Hepatocyte (in vitro differentiated cells): ENCODE measurements at regions not wholly inside any gene's neighbourhood (a gene's known extent, or its start where the extent isn't known, plus 50 kb on each side); places are given as distances from the start of the nearest gene placed in this dataset.

ENCODE experiments used
- DNase-seq: peaks from one replicate; pipeline ENCODE4 v3.0.0-alpha.2; 2016; ENCODE audit warnings: low spot score
- H2AFZ ChIP-seq: fragments of 200-600 bp; sonication (generic); 2 replicates; pipeline ENCODE4 v1.6.0; 2016; ENCODE audit warnings: antibody characterized with exemption, mild to moderate bottlenecking
- H3K27ac ChIP-seq: fragments of 200-600 bp; sonication (generic); 2 replicates; pipeline ENCODE4 v1.5.1; 2016; ENCODE audit warnings: mild to moderate bottlenecking
- H3K27me3 ChIP-seq: fragments of 200-600 bp; sonication (generic); 2 replicates; pipeline ENCODE4 v1.6.1; 2016
- H3K36me3 ChIP-seq: fragments of 200-600 bp; sonication (generic); replicated peaks from 2 replicates; pipeline ENCODE4 v1.5.1; 2016; ENCODE audit warnings: low read depth; ENCODE audit not compliant: insufficient read depth
- H3K4me1 ChIP-seq: fragments of 200-600 bp; sonication (generic); 2 replicates; pipeline ENCODE4 v1.5.1; 2016; ENCODE audit warnings: mild to moderate bottlenecking, moderate library complexity; ENCODE audit not compliant: insufficient read depth
- H3K4me2 ChIP-seq: fragments of 200-600 bp; sonication (generic); 2 replicates; pipeline ENCODE4 v1.6.0; 2016
- H3K4me3 ChIP-seq: fragments of 200-600 bp; sonication (generic); 2 replicates; pipeline ENCODE4 v1.5.1; 2016; ENCODE audit warnings: mild to moderate bottlenecking
- H3K79me2 ChIP-seq: fragments of 200-600 bp; sonication (generic); 2 replicates; pipeline ENCODE4 v1.6.0; 2017; ENCODE audit warnings: mild to moderate bottlenecking
- H3K9me2 ChIP-seq: fragments of 200-600 bp; sonication (generic); replicated peaks from 2 replicates; pipeline ENCODE4 v1.6.0; 2017; ENCODE audit warnings: mild to moderate bottlenecking; ENCODE audit not compliant: insufficient read depth
- H3K9me3 ChIP-seq: fragments of 200-600 bp; sonication (generic); 2 replicates; pipeline ENCODE4 v1.5.1; 2016; ENCODE audit warnings: low read depth, mild to moderate bottlenecking
- H4K20me1 ChIP-seq: fragments of 200-600 bp; sonication (generic); 2 replicates; pipeline ENCODE4 v1.6.0; 2016; ENCODE audit warnings: mild to moderate bottlenecking; ENCODE audit not compliant: insufficient read depth, poor library complexity, severe bottlenecking
- CTCF ChIP-seq: fragments of 200-600 bp; sonication (generic); IDR thresholded peaks from 2 replicates; pipeline ENCODE4 v1.5.1; 2016; ENCODE audit warnings: antibody characterized with exemption, mild to moderate bottlenecking; ENCODE audit not compliant: poor library complexity
- EZH2 ChIP-seq: fragments of 200-600 bp; sonication (generic); IDR thresholded peaks from 2 replicates; pipeline ENCODE4 v1.6.1; 2016; ENCODE audit warnings: antibody characterized with exemption, mild to moderate bottlenecking, borderline replicate concordance
- EZH2phosphoT487 ChIP-seq: fragments of 200-600 bp; sonication (generic); IDR thresholded peaks from one replicate; pipeline ENCODE4 v1.6.1; 2018; ENCODE audit warnings: antibody characterized with exemption, mild to moderate bottlenecking, low read depth, moderate library complexity; ENCODE audit not compliant: unreplicated experiment, severe bottlenecking
- WGBS: methylation state at CpG from one replicate; pipeline ENCODE4 v1.1.6; 2016; ENCODE audit warnings: low lambda C conversion rate; ENCODE audit errors: missing lambda C conversion rate; 5-methylcytosine and 5-hydroxymethylcytosine counted together

- no peaks in the 10 kb centered on the region for H4K20me1 ChIP-seq
- H3K79me2 ChIP-seq = no peaks in the 10 kb centered on the region
- peak overlapping the region; percentile 82 for H3K27ac ChIP-seq
- peak; percentile 32 for DNase-seq
- no peaks in the 10 kb centered on the region for H3K9me2 ChIP-seq
- 23% methylated on average over 7 of the region's 7 CpGs for WGBS
- H2AFZ ChIP-seq = peak overlapping the region; percentile 27
- H3K36me3 ChIP-seq = no peaks in the 10 kb centered on the region
- peaks cover 38% of the 10 kb centered on the region for H3K4me1 ChIP-seq
- H3K4me3 ChIP-seq = no peak overlapping the region
- peak overlapping the region; percentile 61 for H3K4me2 ChIP-seq
- TF ChIP-seq EZH2phosphoT487 (no peak), EZH2 (no peak), CTCF (no peak)
- no peaks in the 10 kb centered on the region for H3K27me3 ChIP-seq
- no peaks in the 10 kb centered on the region for H3K9me3 ChIP-seq
Observed at GRCh38 chr4:123545667-123546572, 149.3 kb downstream of the SPRY1 start.

- Histone ChIP-seq H3K9me2 (no peaks in the 10 kb centered on the region), H3K27ac (peak overlapping the region; percentile 82), H3K4me1 (peaks cover 38% of the 10 kb centered on the region), H2AFZ (peak overlapping the region; percentile 57), H3K79me2 (no peaks in the 10 kb centered on the region), H3K36me3 (no peaks in the 10 kb centered on the region), H3K9me3 (no peaks in the 10 kb centered on the region), H3K27me3 (no peaks in the 10 kb centered on the region), H4K20me1 (no peaks in the 10 kb centered on the region), H3K4me2 (peak overlapping the region; percentile 61), H3K4me3 (no peak overlapping the region)
- WGBS = 53% methylated on average over 9 of the region's 9 CpGs
- no peak for TF ChIP-seq EZH2phosphoT487
- no peak for TF ChIP-seq EZH2
- peak; percentile 14 for DNase-seq
Observed at GRCh38 chr4:123546573-123547060, 150.0 kb downstream of the SPRY1 start.

GRCh38 chr4:123547216-123548165 is 150.9 kb downstream of the SPRY1 start:
- Histone ChIP-seq H2AFZ (peak overlapping the region; percentile 57), H3K36me3 (no peaks in the 10 kb centered on the region), H3K4me2 (peak overlapping the region; percentile 61), H3K9me3 (no peaks in the 10 kb centered on the region), H3K27ac (peak overlapping the region; percentile 82), H3K79me2 (no peaks in the 10 kb centered on the region), H3K4me3 (no peak overlapping the region), H3K4me1 (peaks cover 38% of the 10 kb centered on the region), H4K20me1 (no peaks in the 10 kb centered on the region), H3K9me2 (no peaks in the 10 kb centered on the region), H3K27me3 (no peaks in the 10 kb centered on the region)
- no peak for TF ChIP-seq EZH2phosphoT487
- no peak for TF ChIP-seq CTCF
- no peak for TF ChIP-seq EZH2
- 28% methylated on average over 26 of the region's 26 CpGs for WGBS
- DNase-seq = peak; percentile 76
